HG03460 (cell line): ENCODE measurements at regions not wholly inside any gene's neighbourhood (a gene's known extent, or its start where the extent isn't known, plus 50 kb on each side); places are given as distances from the start of the nearest gene placed in this dataset.
"Not testable (repeated sequence)": the region's sequence is repeated elsewhere in the genome, so short reads cannot be mapped to it uniquely, and the experiment has no call there.

ENCODE experiments used
- ATAC-seq: cut with Tn5 transposase; IDR thresholded peaks from one replicate; pipeline ENCODE4 v1.9.1; 2021; ENCODE audit not compliant: unreplicated experiment

- ATAC-seq, result no peak
These were observed 322.0 kb upstream of the PPARGC1A start for GRCh38 chr4:24211856-24212255.

GRCh38 chr4:24210332-24210902 lies 320.6 kb upstream of the PPARGC1A start:
- ATAC-seq, result no peak

- ATAC-seq, result no peak
These were observed 320.1 kb upstream of the PPARGC1A start for GRCh38 chr4:24209906-24210305.

- ATAC-seq, result no peak
These were observed 319.3 kb upstream of the PPARGC1A start for GRCh38 chr4:24209131-24209530.

GRCh38 chr4:24208691-24209090 lies 318.8 kb upstream of the PPARGC1A start:
- no peak for ATAC-seq

GRCh38 chr4:24204708-24205107 lies 314.9 kb upstream of the PPARGC1A start:
- not testable (repeated sequence) for ATAC-seq

- ATAC-seq, result no peak
These were observed 314.1 kb upstream of the PPARGC1A start for GRCh38 chr4:24203926-24204325.

- no peak for ATAC-seq
These were observed 312.7 kb upstream of the PPARGC1A start for GRCh38 chr4:24202579-24202978.

GRCh38 chr4:24197955-24198354 lies 308.1 kb upstream of the PPARGC1A start:
- no peak for ATAC-seq

- no peak for ATAC-seq
These were observed 306.9 kb upstream of the PPARGC1A start for GRCh38 chr4:24196785-24197184.

- no peak for ATAC-seq
These were observed 306.3 kb upstream of the PPARGC1A start for GRCh38 chr4:24195991-24196736.

- no peak for ATAC-seq
These were observed 302.3 kb upstream of the PPARGC1A start for GRCh38 chr4:24192018-24192641.

- no peak for ATAC-seq
These were observed 301.2 kb upstream of the PPARGC1A start for GRCh38 chr4:24190761-24191695.

GRCh38 chr4:24188459-24188858 lies 298.6 kb upstream of the PPARGC1A start:
- ATAC-seq, result no peak

GRCh38 chr4:24186466-24186865 lies 296.6 kb upstream of the PPARGC1A start:
- no peak for ATAC-seq

GRCh38 chr4:24181005-24181404 lies 291.2 kb upstream of the PPARGC1A start:
- ATAC-seq, result no peak

- ATAC-seq, result no peak
These were observed 290.7 kb upstream of the PPARGC1A start for GRCh38 chr4:24180586-24180985.

- ATAC-seq, result no peak
These were observed 289.5 kb upstream of the PPARGC1A start for GRCh38 chr4:24179201-24179840.

GRCh38 chr4:24177443-24177842 lies 287.6 kb upstream of the PPARGC1A start:
- ATAC-seq, result not testable (repeated sequence)

GRCh38 chr4:24175707-24176106 lies 285.9 kb upstream of the PPARGC1A start:
- no peak for ATAC-seq

GRCh38 chr4:24174602-24175001 lies 284.8 kb upstream of the PPARGC1A start:
- no peak for ATAC-seq
